HG03039 (cell line): ENCODE measurements at regions not wholly inside any gene's neighbourhood (a gene's known extent, or its start where the extent isn't known, plus 50 kb on each side); places are given as distances from the start of the nearest gene placed in this dataset.
"Not testable (repeated sequence)": the region's sequence is repeated elsewhere in the genome, so short reads cannot be mapped to it uniquely, and the experiment has no call there.

Source experiments
- ATAC-seq: cut with Tn5 transposase; IDR thresholded peaks from one replicate; pipeline ENCODE4 v1.9.1; 2021; ENCODE audit warnings: mild to moderate bottlenecking, moderate library complexity; ENCODE audit not compliant: unreplicated experiment

DNA sequence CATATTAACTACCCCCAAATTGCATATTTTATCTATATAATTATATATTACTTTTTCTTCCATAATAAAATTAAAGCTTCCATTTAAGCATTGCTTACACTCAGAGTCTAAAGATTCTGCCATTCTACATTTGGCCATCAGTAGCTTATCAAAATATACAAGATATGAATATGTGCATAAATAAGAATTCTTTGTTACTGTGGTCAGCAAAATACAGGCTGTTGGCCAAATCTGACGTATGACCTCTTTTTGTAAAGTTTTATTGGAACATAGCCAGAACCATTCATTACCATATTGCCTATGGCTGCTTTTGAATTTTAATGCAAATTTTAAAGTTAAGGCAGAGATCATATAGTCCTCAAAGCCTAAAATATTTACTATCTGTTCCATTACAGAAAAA lies 643.9 kb upstream of the VRK2 start:
- no peak for ATAC-seq

DNA sequence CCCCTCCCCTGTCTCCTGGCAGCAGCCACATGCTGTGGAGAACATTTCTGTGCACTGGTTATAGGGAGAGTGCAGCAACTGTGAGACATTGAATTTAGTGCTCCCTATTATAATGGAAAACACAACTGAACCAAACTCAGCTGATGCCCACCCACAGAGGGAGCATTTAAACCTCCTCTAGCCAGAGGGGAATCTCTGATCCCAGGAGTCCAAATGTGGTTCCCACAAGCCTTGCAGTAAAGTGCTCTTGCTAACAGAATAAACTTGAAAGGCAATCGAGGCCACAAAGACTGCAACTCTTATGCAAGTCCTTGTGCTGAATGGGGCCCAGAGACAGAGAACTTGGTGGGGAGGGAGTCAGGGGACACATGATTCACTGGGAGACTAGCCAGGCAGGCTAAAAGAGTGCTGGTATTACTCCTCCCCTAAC lies 638.8 kb upstream of the VRK2 start:
- no peak for ATAC-seq

DNA sequence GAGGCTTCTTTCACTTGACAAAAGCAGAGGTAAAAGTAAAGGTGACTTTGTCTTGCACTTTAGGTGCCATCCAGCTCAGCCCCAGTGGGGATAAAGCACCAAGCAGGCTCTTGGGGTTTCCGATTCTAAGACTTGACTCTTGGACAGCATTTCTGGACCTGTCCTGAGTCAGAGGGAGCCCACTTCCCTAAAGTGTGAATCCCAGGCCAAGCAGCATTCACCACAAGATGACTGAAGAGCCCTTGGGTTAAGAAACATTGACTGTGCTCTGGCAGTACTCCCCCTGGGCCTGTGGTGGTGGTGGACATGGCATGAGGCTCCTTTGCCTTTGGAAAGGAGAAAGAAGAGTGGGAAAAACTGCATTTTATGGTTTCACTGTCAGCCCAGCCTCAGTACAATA lies 638.0 kb upstream of the VRK2 start:
- ATAC-seq, result no peak

DNA sequence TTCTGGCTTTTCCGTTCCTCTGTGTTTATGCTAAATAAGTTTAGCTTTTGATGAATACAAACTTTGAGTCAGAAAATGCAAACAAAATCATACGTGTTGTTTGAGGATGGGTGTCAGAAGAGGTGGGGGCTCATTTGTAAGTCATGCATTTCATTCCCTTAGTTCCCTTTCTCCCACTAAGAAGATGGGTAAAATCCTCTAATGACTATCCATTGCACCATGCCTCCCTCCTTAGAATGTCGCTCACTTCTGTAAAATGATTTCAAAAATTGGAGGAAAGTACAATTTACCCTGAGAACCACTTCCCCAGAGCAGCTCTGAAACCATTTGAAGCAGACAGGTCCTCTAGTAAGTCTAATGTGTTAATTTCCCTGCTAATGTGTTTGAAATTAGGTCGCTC lies 629.6 kb upstream of the VRK2 start:
- ATAC-seq, result no peak

DNA sequence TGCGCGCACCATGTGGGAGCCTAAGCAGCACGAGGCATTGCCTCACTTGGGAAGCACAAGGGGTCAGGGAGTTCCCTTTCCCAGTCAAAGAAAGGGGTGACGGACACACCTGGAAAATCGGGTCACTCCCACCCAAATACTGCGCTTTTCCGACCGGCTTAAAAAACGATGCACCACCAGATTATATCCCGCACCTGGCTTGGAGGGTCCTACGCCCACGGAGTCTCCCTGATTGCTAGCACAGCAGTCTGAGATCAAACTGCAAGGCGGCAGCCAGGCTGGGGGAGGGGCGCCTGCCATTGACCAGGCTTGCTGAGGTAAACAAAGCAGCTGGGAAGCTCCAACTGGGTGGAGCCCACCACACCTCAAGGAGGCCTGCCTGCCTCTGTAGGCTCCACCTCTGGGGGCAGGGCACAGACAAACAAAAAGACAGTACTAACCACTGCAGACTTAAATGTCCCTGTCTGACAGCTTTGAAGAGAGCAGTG lies 627.7 kb upstream of the VRK2 start:
- not testable (repeated sequence) for ATAC-seq

DNA sequence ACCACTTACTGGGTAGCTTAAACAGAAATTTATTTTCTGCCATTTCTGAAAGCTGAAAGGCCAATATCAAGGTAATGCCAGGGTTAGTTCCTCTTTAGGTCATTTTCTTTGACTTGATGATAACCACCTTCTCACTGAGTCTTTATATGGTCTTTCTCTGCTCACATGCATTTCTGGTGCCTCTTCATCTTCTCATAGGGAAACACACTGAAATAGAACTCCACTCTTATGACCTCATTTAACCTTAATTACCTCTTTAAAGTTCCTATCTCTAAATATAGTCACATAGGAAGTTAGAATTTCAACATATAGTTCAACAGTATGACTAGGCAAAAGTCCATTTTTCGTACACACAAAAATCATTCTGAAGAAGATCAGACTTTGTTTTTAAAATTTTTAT lies 616.8 kb upstream of the VRK2 start:
- no peak for ATAC-seq

DNA sequence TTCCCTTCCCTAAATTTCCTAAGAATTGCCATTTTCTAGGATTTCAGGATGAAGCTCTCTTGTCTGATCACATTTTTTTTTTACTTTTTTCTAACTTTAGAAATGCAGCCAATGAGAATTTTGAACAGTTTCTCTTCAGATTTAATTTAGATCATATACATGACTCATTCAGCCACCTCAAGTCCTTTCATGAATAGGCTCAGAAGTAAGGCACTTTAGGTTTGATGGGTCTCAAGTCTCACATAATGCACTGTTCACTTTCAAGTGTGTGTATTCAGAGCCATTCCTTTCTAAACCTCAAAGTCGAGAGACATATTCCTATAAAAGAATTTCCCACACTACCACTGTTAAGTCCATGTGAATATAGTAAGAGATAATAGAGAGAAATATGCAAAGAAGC lies 614.1 kb upstream of the VRK2 start:
- no peak for ATAC-seq

DNA sequence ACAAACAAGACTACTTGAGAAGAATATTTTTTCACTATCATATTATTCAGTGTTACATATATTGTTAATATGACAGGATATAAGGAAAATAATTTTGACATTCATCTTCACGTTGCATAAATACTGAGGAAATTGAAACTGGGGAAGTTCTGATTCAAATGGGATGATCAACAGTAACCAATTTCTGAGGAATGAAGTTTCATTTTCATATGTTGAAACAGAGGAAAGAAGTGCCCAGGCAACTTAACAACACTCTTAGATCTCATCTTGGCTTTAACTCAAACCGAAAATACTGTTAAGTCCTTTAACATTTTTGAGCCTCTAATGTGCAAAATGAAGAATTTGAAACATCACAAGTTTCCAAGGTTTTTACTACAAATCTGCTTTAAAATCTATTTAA lies 612.2 kb upstream of the VRK2 start:
- ATAC-seq, result no peak

DNA sequence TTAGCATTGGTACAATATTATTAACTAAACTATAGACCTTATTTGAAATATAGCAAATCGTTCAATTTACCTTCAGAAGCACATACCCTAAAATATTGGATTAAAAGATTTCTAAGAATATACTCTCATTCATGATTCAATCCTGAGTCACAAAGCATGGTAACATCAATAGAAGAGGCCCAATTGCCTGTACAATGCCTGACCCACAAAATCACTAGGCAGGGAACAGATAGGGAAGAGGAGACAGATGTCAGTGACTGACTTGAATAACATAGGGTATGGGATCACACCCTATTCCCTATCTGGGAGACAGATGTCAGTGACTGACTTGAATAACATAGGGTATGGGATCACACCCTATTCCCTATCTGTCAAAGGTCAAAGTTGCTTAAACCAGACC lies 611.6 kb upstream of the VRK2 start:
- ATAC-seq, result no peak

DNA sequence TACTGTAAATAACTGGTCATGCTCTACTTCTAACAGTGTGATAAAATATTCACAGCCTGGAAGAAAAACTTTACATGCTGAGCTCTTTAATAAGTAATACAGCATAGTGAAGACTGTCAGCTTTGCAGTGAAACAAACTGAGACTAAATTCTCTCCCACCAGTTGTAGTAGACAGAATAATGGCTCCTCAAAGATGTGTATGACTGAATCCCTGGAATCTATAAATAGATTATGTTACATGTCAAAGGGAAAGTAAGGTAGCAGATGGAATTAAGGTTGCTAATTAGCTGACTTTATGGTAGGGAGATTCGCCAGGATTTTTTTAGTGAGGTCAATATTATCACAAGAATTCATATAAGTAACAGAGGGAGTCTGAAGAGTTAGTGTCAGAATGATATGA lies 609.5 kb upstream of the VRK2 start:
- no peak for ATAC-seq

DNA sequence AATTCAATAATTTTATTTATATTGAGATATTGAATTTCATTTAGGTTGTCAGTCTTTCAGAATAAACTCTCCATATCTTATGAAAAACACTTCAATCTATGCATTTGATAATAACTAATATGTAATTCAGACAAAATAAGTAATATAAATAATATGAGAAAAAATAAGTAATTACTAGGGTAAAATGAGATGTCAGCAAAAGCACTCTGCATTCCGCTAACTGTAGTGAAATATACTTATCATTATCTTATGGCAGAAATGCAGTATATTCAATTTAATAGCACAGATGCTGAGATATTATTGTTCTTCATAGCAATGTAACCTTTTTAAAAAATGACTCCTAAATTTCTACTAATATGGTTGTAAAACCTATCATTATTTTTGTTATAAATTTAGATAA lies 606.2 kb upstream of the VRK2 start:
- no peak for ATAC-seq

DNA sequence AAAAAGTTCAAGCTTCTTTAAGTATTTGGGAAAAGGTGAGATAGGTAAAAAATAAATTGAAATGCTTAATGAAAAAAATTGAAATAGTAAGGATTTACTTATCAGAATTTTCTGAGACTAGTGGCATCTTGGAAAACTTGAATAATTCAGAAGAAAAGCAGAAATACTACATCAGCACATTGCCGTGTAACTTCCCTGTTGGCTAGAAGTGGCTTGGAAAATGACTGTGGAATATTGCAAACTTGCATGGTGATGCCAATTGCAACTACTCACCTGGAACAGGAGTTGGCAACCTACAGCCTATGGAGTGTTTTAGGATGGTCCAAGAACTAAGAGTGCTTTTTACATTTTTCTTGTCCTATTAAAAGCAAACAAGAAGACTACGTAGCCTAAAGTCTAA lies 603.5 kb upstream of the VRK2 start:
- ATAC-seq, result no peak

DNA sequence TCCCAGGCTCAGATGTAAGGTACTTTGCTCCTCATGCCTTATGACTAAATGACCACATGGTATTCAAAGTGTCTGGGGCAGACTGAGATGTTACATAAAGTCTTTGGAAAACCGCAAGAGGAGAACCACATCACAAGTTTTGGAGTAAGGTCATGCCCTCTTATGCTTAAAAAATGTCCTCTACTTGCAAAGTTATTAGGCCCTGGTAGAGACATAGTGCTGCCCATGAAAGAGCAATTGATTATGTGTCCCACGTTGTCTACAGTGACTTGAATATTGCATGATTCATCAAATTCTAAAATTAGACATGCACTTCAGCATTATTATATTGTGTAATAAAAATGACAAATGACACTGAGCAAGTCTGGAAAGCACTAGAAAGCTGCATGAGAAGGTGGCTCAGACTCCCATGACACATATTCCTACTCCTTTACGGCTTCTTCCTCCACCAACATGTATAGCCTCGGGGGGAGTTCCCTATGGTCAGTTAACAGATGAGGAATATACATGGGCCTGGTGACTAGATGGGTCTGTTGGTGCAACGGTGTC lies 602.6 kb upstream of the VRK2 start:
- ATAC-seq, result no peak

DNA sequence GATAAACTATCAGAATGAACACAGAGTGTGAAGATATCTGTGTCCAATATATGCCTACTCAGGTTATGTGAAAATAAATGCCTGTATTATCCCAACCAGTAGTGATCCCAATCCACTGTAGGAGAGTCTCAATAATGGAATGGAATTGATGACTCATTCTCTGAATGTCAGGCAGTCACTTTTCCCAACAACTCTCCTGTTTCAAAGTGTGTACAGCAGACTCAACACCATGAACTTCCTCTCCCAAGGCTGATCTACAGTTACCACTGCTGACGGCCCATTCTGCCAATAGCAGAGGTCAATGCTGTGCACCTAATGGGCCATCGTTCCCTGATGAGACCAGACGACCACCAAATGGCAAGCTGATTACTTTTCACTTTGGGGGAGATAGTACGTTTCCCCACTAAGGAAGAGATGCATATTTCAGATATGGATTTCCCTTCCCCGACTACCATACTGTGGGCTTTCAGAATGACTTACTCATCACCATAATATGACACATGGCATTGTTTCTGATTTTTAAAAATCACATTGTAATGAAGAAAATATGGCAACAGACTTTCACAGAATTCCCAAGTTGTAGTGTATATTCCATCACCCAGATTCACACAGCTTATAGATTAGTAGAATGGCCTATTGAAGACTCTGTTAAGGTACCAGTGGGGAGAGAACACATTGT lies 601.7 kb upstream of the VRK2 start:
- ATAC-seq, result no peak

DNA sequence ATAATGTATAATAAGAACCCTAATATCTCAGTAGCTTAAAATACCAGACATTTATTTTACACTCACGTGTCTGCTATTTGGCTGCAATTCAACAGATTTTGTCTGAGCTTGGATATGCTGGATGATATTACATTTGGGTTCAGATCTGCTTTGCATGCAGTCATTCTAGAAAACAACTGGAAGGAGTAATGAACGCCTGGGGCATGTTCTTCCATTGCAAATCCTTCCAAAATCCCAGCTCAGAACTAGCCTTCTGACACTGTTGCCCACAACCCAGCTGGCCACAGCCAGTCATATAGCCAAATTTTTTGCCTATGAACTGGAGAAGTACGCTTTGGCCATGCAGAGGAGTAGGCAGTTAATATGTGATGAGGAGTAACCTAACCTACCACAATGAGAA lies 597.8 kb upstream of the VRK2 start:
- ATAC-seq, result no peak

DNA sequence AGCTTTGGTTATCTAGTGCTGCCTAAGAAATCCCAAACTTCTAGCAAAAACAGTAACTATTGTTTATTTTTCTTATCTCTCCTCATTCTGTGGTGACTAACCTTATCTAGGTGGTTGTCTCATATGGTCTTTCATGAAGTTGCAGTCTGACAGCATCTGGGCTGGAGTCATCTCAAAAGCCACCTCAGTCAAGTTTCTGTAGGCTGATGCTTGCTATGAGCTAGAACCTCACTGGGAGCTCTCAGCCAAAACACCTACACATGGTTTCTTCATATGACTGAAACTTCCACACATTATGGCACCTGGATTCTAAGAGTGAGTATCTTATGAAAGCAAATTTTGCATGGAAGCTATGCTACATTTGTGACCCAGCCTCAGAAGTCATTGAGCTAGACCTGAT lies 596.4 kb upstream of the VRK2 start:
- ATAC-seq, result peak; percentile 99

DNA sequence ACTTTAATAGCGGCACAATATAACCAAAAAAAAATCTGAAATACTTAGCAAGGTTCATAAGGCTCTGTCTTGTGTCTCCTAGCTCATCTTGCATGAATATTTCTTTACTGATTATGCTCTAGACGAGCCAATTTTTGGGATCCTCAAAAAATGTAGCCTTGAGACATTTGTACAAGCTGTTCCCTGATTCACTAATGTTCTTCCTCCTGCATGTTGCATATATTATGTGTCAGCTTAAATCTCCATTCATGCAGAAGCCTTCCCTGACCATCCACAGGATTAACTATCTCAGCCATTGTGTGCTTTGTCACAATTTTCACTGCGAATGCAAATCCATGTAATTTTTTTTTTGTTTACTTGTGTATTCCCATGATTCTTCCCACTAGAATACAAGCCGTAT lies 594.0 kb upstream of the VRK2 start:
- ATAC-seq, result no peak

DNA sequence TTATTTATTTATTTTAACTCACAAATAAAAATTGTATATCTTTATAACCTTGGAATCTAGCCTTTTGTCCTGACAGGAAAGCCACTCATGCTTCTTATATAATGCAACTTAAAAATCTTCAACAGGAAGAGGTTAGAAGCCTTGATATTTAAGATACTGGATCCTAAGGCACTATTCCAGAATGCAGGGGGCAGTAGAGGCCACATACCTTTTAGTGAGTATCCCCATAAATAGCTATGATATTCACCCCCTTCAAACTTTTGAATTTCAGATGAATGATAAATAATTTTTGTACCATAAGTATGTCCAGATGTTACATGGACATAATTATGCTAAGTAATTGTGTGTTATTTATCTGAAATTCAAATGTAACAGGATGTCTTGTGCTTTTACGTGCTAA lies 592.7 kb upstream of the VRK2 start:
- no peak for ATAC-seq

DNA sequence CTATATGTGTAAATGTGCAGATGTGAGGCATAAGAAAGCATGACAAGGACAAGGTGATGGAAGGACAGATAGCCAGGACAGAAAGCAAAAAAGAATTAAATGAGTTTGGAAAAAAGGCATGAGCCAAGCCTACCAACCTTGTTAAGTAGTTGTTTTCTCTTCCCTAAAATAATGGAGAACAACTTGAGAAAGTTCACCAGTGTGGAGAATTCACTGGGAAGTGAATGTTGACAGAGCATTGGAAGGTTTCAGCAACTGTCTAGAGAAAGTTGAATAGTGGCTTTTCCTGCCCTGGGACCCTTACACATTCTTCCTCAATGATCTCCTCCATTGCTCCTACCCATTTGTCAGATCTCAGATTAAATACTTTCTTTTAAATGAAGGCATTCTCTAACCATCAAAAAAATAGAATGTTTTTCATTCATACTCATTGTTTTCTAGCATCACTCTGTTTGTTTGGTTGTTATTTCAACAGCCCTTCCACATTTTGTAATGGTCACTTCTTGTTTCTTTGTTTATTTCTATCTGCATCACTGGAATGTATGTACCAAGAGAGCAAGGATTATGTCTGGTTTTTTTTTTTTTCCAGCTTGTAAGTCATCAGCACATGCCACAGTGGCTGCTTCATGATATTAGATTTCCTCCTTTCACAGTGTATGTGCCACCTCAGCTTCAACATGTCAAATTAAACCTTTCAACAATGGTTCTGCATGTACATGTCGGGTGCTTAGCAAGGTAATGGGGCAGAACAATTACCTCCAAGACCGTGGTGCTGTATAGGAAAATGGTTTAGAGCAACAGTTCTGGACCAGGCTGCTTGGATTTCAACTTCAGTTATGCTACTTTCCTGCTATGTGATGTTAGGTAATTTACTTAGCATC lies 586.0 kb upstream of the VRK2 start:
- ATAC-seq, result no peak

DNA sequence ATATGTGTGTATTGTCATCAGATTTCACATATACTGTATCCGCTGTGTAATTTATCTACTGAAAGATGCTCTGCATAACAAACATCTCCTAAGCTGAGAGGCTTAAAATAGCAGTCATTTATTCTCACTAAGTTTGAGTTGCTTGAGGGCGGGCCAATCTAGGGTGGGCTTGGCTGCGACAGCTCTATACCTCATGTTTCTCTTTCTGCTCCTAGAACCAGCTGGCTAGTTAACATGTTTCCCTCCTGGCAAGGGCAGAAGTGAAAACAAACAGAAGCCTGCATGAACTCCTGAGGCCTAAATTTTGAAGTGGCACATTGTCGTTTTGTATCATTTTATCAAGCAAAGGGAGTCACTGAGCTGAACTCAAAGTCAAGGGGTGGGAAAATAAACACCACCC lies 585.0 kb upstream of the VRK2 start:
- no peak for ATAC-seq

DNA sequence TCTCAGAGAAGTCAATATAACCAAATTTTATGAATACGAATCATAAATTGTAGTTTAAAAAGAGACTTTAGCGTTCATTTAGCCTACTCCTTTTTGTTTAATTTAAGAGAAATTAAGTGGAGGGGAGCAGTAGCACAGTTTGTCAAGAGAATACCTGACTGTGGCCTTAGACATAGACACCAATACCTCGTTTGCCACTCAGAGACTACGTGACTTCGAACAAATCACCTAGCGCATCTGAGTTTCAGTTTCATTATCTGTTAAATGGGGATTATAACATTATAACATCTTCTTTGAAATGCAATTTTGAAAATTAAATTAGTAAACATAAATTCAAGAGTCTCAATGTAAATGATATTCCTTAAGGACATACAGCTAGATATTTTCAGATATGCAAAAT lies 581.5 kb upstream of the VRK2 start:
- ATAC-seq, result no peak

DNA sequence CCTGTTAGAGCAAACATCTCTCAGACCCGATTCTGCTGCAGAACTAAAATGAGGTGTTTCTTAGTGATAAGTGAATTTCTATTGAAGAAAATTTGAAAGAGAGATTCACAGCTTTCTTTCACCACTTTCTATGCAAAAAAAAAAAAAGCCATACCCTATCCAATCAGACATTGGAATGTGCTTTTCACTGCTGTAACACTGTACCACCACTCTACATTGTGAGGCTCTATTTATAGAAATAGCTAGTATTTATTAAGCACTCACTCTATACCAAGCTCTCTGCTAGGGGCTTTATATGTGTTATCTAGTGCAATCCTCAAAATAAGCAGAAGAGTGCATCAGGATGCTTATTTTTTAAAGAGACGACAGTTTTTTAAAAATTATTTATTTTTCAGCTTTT lies 580.6 kb upstream of the VRK2 start:
- ATAC-seq, result no peak
